K562 (cell line): ENCODE measurements at regions not wholly inside any gene's neighbourhood (a gene's known extent, or its start where the extent isn't known, plus 50 kb on each side); places are given as distances from the start of the nearest gene placed in this dataset.

Experiments used
- ATAC-seq: fragments of 200-7000 bp; cut with Tn5 transposase; 3 replicates; pipeline ENCODE4 v1.9.1; 2020; ENCODE audit warnings: moderate library complexity
- BruUV-seq: library from RNA; stranded (reverse); fragments of 400-500 nt; replicated peaks from 2 replicates; lab custom pipeline; 2021; lab: Mats Ljungman, UMichigan
- CTCF ChIA-PET: fragments of 300-600 bp; formaldehyde crosslinking; extraction: SDS; loops from one replicate; lab custom pipeline; 2021; ENCODE audit warnings: low intra/inter-chr PET ratio; lab: Yijun Ruan, JAX
- POLR2A ChIA-PET: fragments of 300-600, 350-650 bp; sonication (Branson Sonifier 250); formaldehyde crosslinking; extraction: SDS; loops from one replicate; lab custom pipeline; 2021; ENCODE audit warnings: antibody characterized with exemption, inconsistent platforms; lab: Yijun Ruan, JAX
- DNase-seq, 4 experiments: peaks; one replicate each; pipeline versions ENCODE4 v3.0.0 to v3.0.0-alpha.2; 2011 to 2018; ENCODE audit warnings: low spot score in 3 of 4, mixed read lengths in 3 of 4; ENCODE audit errors: extremely low read depth in 1 of 4
- FAIRE-seq: peaks from 2 replicates; lab custom pipeline; 2011; peaks lifted over from hg19 to GRCh38; lab: Jason Lieb, UNC
- H2AFZ ChIP-seq: 2 replicates; pipeline ENCODE4 v1.6.0; 2011; ENCODE audit warnings: low read depth, low read length, control low read depth, inconsistent platforms
- H3K27ac ChIP-seq: fragments of 200-600 bp; 3 replicates; pipeline ENCODE4 v1.8.0; 2011; ENCODE audit warnings: low read depth, mild to moderate bottlenecking, control low read depth, inconsistent platforms, low read length, moderate library complexity, mixed read lengths; ENCODE audit errors: extremely low read depth
- H3K27me3 ChIP-seq, 2 experiments: fragments of 300-600 bp in 1 of 2; 2 replicates in 1 of 2; 3 replicates in 1 of 2; pipeline versions ENCODE4 v1.6.0 to v1.8.0; 2011; ENCODE audit warnings: inconsistent platforms in 2 of 2, low read length in 2 of 2, mild to moderate bottlenecking in 1 of 2, mixed read lengths in 1 of 2, moderate library complexity in 1 of 2; ENCODE audit not compliant: control insufficient read depth in 2 of 2, insufficient read depth in 2 of 2
- H3K36me3 ChIP-seq: fragments of 300-600 bp; 3 replicates; pipeline ENCODE4 v1.8.0; 2011; ENCODE audit warnings: mild to moderate bottlenecking, low read length, inconsistent platforms; ENCODE audit not compliant: control insufficient read depth, insufficient read depth
- H3K4me1 ChIP-seq, 2 experiments: fragments of 200-600 bp in 1 of 2; replicated peaks in 1 of 2; 2 replicates in 1 of 2; 3 replicates in 1 of 2; pipeline versions ENCODE4 v1.5.1 to v1.8.0; 2011; ENCODE audit warnings: inconsistent platforms in 2 of 2, low read length in 2 of 2, mild to moderate bottlenecking in 1 of 2, mixed read lengths in 1 of 2, moderate library complexity in 1 of 2; ENCODE audit not compliant: control insufficient read depth in 2 of 2, insufficient read depth in 2 of 2
- H3K4me2 ChIP-seq: 2 replicates; pipeline ENCODE4 v1.6.1; 2011; ENCODE audit warnings: low read length, control low read depth, inconsistent platforms, mixed read lengths; ENCODE audit not compliant: insufficient read depth
- H3K4me3 ChIP-seq: fragments of 200-600 bp; sonication (generic), shearing (Covaris generic); 2 replicates; pipeline ENCODE4 v1.5.1; 2016; ENCODE audit warnings: control low read depth, inconsistent platforms
- H3K79me2 ChIP-seq: fragments of 200-600 bp; 3 replicates; pipeline ENCODE4 v1.8.0; 2011; ENCODE audit warnings: low read length, inconsistent platforms; ENCODE audit not compliant: control insufficient read depth, insufficient read depth
- H3K9ac ChIP-seq, 2 experiments: 2 replicates each; pipeline versions ENCODE4 v1.6.0 to v1.6.1; 2011; ENCODE audit warnings: low read depth in 2 of 2, low read length in 2 of 2, control low read depth in 1 of 2, inconsistent platforms in 1 of 2, mild to moderate bottlenecking in 1 of 2, mixed read lengths in 1 of 2; ENCODE audit not compliant: insufficient read depth in 1 of 2
- H3K9me1 ChIP-seq: one replicate; pipeline ENCODE4 v1.6.0; 2011; ENCODE audit warnings: inconsistent platforms, mild to moderate bottlenecking, low read length, moderate library complexity; ENCODE audit not compliant: control insufficient read depth, insufficient read depth
- H3K9me3 ChIP-seq: replicated peaks from 2 replicates; pipeline ENCODE4 v1.5.1; 2011; ENCODE audit warnings: low read depth, low read length, inconsistent platforms; ENCODE audit not compliant: control insufficient read depth, insufficient read depth
- H4K20me1 ChIP-seq: replicated peaks from 2 replicates; pipeline ENCODE4 v1.6.1; 2011; ENCODE audit warnings: low read length, inconsistent platforms, mixed read lengths; ENCODE audit not compliant: control insufficient read depth, insufficient read depth
- HOXB6 ChIP-seq: fragments of 250-450 bp; sonication (Bioruptor Pico); IDR thresholded peaks from 2 replicates; pipeline ENCODE4 v1.5.1; 2022; ENCODE audit warnings: mild to moderate bottlenecking, borderline replicate concordance
- PRMT5 ChIP-seq: sonication (generic); formaldehyde crosslinking; IDR thresholded peaks from 2 replicates; pipeline ENCODE4 v1.5.0; 2020; ENCODE audit warnings: missing genetic modification reagents
- PURB ChIP-seq: sonication (generic); formaldehyde crosslinking; IDR thresholded peaks from 2 replicates; pipeline ENCODE4 v1.9.0; 2021; ENCODE audit warnings: low read depth, mild to moderate bottlenecking, missing genetic modification reagents
- TARDBP ChIP-seq: fragments of 450-650 bp; IDR thresholded peaks from 2 replicates; pipeline ENCODE4 v1.6.1; 2016
- TOE1 ChIP-seq, 2 experiments: fragments of 450-650 bp in 1 of 2; sonication (generic) in 1 of 2; formaldehyde crosslinking in 1 of 2; IDR thresholded peaks; 2 replicates each; pipeline versions ENCODE4 v1.7.1 to v1.8.0; 2016 to 2022; ENCODE audit warnings: borderline replicate concordance in 2 of 2, mild to moderate bottlenecking in 2 of 2, antibody characterized with exemption in 1 of 2, inconsistent platforms in 1 of 2, low read depth in 1 of 2, missing genetic modification reagents in 1 of 2, moderate library complexity in 1 of 2
- ZFP36 ChIP-seq: fragments of 150-350 bp; IDR thresholded peaks from 2 replicates; pipeline ENCODE4 v1.6.1; 2018; ENCODE audit warnings: low read length, low read depth; ENCODE audit not compliant: partially characterized antibody
- ZNF766 ChIP-seq: fragments of 200-800 bp; sonication (Bioruptor generic); conservative IDR thresholded peaks from 2 replicates; pipeline ENCODE4 v1.6.1; 2016; ENCODE audit warnings: missing genetic modification characterization, missing compliant biosample characterization
- WGBS: fragments of 100-300 bp; shearing (Covaris generic); methylation state at CpG from one replicate; pipeline ENCODE4 v1.1.6; 2016; ENCODE audit warnings: low coverage, mixed read lengths; ENCODE audit not compliant: insufficient coverage; ENCODE audit errors: missing lambda C conversion rate; 5-methylcytosine and 5-hydroxymethylcytosine counted together
- in situ Hi-C: fragments of 300-500 bp; cut with MboI; formaldehyde crosslinking; loops from 4 replicates; pipeline ENCODE4 v1.15.0; 2018; ENCODE audit warnings: inconsistent platforms, mixed read lengths
- intact Hi-C: fragments of 100-400 bp; cut with micrococcal nuclease; formaldehyde crosslinking; loops from 2 replicates; pipeline ENCODE4 v1.14.2; 2022
- TF ChIP-seq, protein P1 (sequence below): sonication (generic); formaldehyde crosslinking; IDR thresholded peaks from 2 replicates; pipeline ENCODE4 v1.8.0; 2022; ENCODE audit warnings: mild to moderate bottlenecking, missing genetic modification reagents, borderline replicate concordance

DNA sequence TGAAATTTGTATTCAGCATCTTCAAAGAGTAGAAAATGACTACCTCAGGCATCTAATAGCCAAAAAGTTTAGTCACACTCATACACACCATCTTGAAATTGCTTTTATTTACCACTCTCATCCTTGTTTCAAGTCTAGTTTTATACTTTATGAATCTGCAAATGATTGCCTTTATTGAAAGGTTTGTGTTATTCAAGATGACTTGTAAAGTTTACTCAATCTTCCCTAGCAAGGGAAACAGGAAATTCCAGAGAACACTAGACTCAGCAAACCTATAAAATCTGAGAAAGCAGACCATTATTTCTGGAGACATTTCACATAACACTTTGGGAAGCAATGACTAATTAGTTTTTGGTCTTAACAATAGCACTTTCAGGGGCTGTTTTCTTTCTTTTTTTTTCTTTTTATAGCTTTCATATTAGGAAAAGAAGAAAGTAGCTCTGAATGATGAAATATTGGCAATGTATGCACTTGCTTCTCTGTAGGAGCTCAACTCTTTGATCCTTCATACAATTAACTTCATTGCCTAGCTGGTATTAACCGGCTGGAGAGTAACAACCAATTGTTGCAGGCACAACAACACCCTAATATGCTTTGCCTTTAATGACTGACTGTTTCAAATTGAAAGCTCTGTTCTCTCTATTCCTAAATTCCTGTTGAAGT is 68.9 kb upstream of the HDAC9 start (continued):
- TF ChIP-seq, protein P1, sequence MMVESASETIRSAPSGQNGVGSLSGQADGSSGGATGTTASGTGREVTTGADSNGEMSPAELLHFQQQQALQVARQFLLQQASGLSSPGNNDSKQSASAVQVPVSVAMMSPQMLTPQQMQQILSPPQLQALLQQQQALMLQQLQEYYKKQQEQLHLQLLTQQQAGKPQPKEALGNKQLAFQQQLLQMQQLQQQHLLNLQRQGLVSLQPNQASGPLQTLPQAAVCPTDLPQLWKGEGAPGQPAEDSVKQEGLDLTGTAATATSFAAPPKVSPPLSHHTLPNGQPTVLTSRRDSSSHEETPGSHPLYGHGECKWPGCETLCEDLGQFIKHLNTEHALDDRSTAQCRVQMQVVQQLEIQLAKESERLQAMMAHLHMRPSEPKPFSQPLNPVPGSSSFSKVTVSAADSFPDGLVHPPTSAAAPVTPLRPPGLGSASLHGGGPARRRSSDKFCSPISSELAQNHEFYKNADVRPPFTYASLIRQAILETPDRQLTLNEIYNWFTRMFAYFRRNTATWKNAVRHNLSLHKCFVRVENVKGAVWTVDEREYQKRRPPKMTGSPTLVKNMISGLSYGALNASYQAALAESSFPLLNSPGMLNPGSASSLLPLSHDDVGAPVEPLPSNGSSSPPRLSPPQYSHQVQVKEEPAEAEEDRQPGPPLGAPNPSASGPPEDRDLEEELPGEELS (CRISPR knock-in tag): no peak
- TF ChIP-seq TARDBP: no peak
- TF ChIP-seq ZNF766 (CRISPR knock-in tag): no peak
- no peak for TF ChIP-seq PRMT5 (CRISPR knock-in tag)

DNA sequence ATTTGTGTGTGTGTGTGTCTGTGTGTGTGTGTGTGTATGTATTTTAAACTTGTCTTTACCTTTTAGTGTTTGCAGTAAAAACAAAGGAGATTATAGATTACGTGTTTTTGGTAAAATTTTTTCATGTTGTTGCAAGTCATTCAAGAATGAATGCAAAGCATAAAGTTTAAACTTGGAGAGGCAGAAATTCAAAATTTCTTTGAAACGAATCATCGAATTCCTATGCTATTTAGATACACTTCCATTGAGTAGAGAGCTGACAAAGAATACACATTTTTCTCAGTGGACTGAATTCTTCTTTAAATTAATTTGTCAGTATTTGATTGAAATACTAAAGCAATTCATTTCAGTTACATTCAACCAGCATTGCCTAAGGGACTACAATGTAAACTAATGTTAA is 66.0 kb upstream of the HDAC9 start:
- CTCF ChIA-PET: no interaction called here
- Histone ChIP-seq H3K79me2 (no peaks in the 10 kb centered on the region), H3K9ac (no peak overlapping the region), H2AFZ (no peak overlapping the region), H3K9me3 (no peaks in the 10 kb centered on the region), H4K20me1 (no peaks in the 10 kb centered on the region), H3K4me3 (no peak overlapping the region), H3K4me1 (no peaks in the 10 kb centered on the region), H3K36me3 (no peaks in the 10 kb centered on the region), H3K27ac (no peak overlapping the region), H3K27me3 (no peaks in the 10 kb centered on the region), H3K4me2 (no peak overlapping the region), H3K9me1 (no peaks in the 10 kb centered on the region)
- ATAC-seq: no peak
- BruUV-seq: no TSS peak
- in situ Hi-C loops: no loop called here
- 0% methylated on average over 3 of the region's 3 CpGs for WGBS
- POLR2A ChIA-PET: no interaction called here
- FAIRE-seq: no peak
- intact Hi-C loops: no loop called here
- no peak for TF ChIP-seq HOXB6
- TF ChIP-seq TOE1 (IDR thresholded peaks at IDR 0.05; ENCODE audit: borderline replicate concordance): no peak
- TF ChIP-seq TOE1 (CRISPR knock-in tag; IDR thresholded peaks at IDR 0.05; ENCODE audit: borderline replicate concordance, low read depth): no peak
- TF ChIP-seq ZFP36: no peak
- no peak for TF ChIP-seq PURB
- no peak for DNase-seq
